CD8-positive, alpha-beta memory T cell (primary cell): ENCODE measurements at regions not wholly inside any gene's neighbourhood (a gene's known extent, or its start where the extent isn't known, plus 50 kb on each side); places are given as distances from the start of the nearest gene placed in this dataset.

ENCODE experiments used
- CTCF ChIA-PET: fragments of 350-600 bp; sonication (Branson Sonifier 250); formaldehyde crosslinking; loops from one replicate; lab custom pipeline; 2021; ENCODE audit warnings: antibody characterized with exemption; lab: Charles Lee
- POLR2A ChIA-PET: fragments of 350-600 bp; sonication (Branson Sonifier 250); formaldehyde crosslinking; loops from one replicate; lab custom pipeline; 2021; ENCODE audit warnings: antibody characterized with exemption; lab: Charles Lee
- DNase-seq, 5 donors: peaks; one replicate each; pipeline versions ENCODE4 v3.0.0 to v3.0.0-alpha.2; 2020 to 2022; ENCODE audit warnings: mixed read lengths in 1 of 5
- H3K27ac ChIP-seq: one replicate; pipeline ENCODE4 v1.7.0; 2013; ENCODE audit warnings: low read depth, mild to moderate bottlenecking, low read length, moderate library complexity
- H3K27me3 ChIP-seq: 2 replicates; pipeline ENCODE4 v1.7.0; 2013; ENCODE audit warnings: low read length, mild to moderate bottlenecking; ENCODE audit not compliant: insufficient read depth, poor library complexity, severe bottlenecking
- H3K36me3 ChIP-seq: 2 replicates; pipeline ENCODE4 v1.7.0; 2013; ENCODE audit warnings: mild to moderate bottlenecking, low read length, moderate library complexity; ENCODE audit not compliant: insufficient read depth
- H3K4me1 ChIP-seq: 2 replicates; pipeline ENCODE4 v1.7.0; 2013; ENCODE audit warnings: mild to moderate bottlenecking, low read length, moderate library complexity; ENCODE audit not compliant: insufficient read depth
- H3K4me3 ChIP-seq: 2 replicates; pipeline ENCODE4 v1.7.0; 2013; ENCODE audit warnings: mild to moderate bottlenecking, low read length
- H3K9me3 ChIP-seq: 2 replicates; pipeline ENCODE4 v1.7.0; 2013; ENCODE audit warnings: mild to moderate bottlenecking, low read length
- H3K27ac Mint-ChIP-seq, 8 donors: one replicate each; pipeline ENCODE4 v1.8.0; 2020 to 2021; ENCODE audit warnings: mixed read lengths in 8 of 8, mild to moderate bottlenecking in 6 of 8, inconsistent platforms in 3 of 8, moderate library complexity in 3 of 8
- H3K27me3 Mint-ChIP-seq, 2 donors: one replicate each; pipeline ENCODE4 v1.8.0; 2020 to 2021; ENCODE audit warnings: mixed read lengths in 2 of 2, mild to moderate bottlenecking in 1 of 2, moderate library complexity in 1 of 2
- H3K36me3 Mint-ChIP-seq, 3 donors: one replicate each; pipeline ENCODE4 v1.8.0; 2020 to 2021; ENCODE audit warnings: mixed read lengths in 3 of 3, inconsistent platforms in 1 of 3, mild to moderate bottlenecking in 1 of 3
- H3K4me1 Mint-ChIP-seq, 3 donors: one replicate each; pipeline ENCODE4 v1.8.0; 2020 to 2021; ENCODE audit warnings: mixed read lengths in 3 of 3, inconsistent platforms in 1 of 3, mild to moderate bottlenecking in 1 of 3
- H3K4me3 Mint-ChIP-seq, 7 donors: one replicate each; pipeline ENCODE4 v1.8.0; 2020 to 2021; ENCODE audit warnings: mixed read lengths in 7 of 7, mild to moderate bottlenecking in 6 of 7, moderate library complexity in 4 of 7, inconsistent platforms in 2 of 7
- H3K9me3 Mint-ChIP-seq, 5 donors: one replicate each; pipeline ENCODE4 v1.8.0; 2020 to 2022; ENCODE audit warnings: mixed read lengths in 5 of 5, mild to moderate bottlenecking in 3 of 5, moderate library complexity in 2 of 5, inconsistent platforms in 1 of 5

DNA sequence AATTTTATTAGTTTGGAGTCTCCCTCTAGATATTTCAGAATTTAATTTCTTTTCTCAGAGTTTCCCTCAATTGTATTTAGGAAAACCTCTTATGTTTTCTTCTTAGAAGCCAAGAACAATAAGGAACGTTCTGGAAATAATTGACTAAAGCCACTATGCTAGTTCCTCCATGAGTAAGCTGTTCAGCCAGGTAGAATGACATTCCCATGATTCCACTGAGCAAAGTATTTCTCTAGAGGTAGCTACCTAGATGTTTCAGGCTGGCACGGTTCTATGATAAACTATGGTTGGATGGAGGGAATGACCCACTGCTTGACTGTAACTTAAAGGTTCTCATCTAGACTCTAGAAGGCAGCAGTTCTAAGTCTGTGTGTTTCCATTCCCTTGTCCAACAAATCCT is 62.4 kb downstream of the CLDN17 start:
- H3K9me3 Mint-ChIP-seq = peaks cover 0 to 6% (median 2%) of the 10 kb centered on the region in 5 donors
- no peak for DNase-seq
- no peaks in the 10 kb centered on the region for H3K36me3 Mint-ChIP-seq

DNA sequence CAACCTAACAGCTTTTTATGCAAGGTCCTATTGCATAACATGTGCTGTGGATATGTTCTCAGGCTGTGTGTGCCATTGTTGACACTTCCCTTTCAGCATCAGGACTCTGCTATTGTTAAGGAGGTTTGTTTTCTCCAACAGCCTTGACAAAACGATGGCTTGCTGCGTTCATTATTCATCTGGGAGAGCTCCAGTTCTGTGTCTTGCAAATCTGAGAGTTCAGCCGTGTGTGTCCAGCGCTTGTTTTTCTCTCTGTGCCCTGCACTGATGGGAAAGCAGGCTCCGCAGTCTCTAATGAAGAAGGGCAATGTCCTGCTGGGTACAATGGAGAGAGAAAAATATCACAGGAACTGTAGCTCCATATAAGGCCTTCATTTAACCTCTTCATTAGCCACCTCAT is 63.7 kb downstream of the CLDN17 start:
- H3K4me3 Mint-ChIP-seq = no peak overlapping the region
- DNase-seq = no peak
- no peaks in the 10 kb centered on the region for H3K9me3 ChIP-seq
- H3K27ac Mint-ChIP-seq = no peak overlapping the region
- peaks cover 0 to 13% (median 2%) of the 10 kb centered on the region in 5 donors for H3K9me3 Mint-ChIP-seq
- H3K4me1 ChIP-seq = no peaks in the 10 kb centered on the region
- no peak overlapping the region for H3K4me3 ChIP-seq
- H3K36me3 Mint-ChIP-seq = no peaks in the 10 kb centered on the region
- H3K27me3 Mint-ChIP-seq = peaks cover 0 to 1% of the 10 kb centered on the region in 2 donors
- CTCF ChIA-PET = no interaction called here
- no peaks in the 10 kb centered on the region for H3K4me1 Mint-ChIP-seq
- no peaks in the 10 kb centered on the region for H3K27me3 ChIP-seq
- no peak overlapping the region for H3K27ac ChIP-seq
- no peaks in the 10 kb centered on the region for H3K36me3 ChIP-seq
- POLR2A ChIA-PET = no interaction called here

More for the DNA sequence above, 62.4 kb downstream of the CLDN17 start:
- Histone ChIP-seq H3K27ac (no peak overlapping the region), H3K4me1 (no peaks in the 10 kb centered on the region), H3K4me3 (no peak overlapping the region), H3K27me3 (no peaks in the 10 kb centered on the region), H3K9me3 (no peaks in the 10 kb centered on the region), H3K36me3 (no peaks in the 10 kb centered on the region)
- ChIA-PET POLR2A (no interaction called here), CTCF (no interaction called here)
- Mint-ChIP-seq H3K27ac (no peak overlapping the region), H3K27me3 (peaks cover 0 to 1% of the 10 kb centered on the region in 2 donors), H3K4me3 (no peak overlapping the region), H3K4me1 (no peaks in the 10 kb centered on the region)

DNA sequence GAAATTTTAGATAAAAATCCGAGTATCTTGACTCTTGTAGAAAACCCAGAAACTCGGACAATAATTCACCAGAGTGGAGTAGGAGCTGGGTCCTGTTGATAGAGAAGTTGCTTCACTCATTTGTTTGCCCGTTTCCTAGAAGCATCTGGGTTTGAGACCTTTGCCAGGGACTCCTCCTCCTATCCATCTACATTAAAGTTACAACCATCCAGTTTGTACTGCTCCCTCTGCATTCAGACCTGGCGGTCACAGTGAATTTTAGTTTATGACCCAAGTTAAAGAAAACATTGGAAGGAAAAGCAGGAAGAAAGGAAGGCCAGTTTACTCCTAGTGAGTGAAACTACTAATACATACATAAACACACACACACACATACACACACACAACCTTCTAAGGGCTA is 64.6 kb downstream of the CLDN17 start:
- no peak overlapping the region for H3K4me3 ChIP-seq
- CTCF ChIA-PET = no interaction called here

DNA sequence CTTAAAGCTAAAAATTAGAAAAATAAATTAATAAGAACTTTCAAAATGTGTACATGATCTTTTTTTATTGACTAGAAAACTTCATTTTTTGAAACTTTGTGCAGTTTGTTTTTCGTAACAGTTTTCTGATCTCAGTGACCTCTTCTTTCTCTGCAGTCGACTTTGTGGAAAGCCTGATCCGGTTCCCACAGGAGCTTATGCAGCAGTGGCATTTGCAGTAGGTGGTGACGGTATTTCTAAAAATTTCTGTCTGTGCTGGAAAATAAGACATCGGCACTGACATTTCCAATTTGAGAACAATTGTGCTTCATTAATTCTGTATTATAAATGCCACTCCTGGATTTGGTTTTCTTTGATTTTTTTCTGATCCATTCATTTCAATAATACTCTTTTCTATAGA is 68.8 kb downstream of the CLDN17 start:
- H3K27me3 Mint-ChIP-seq = no peaks in the 10 kb centered on the region
- H3K4me1 ChIP-seq = no peaks in the 10 kb centered on the region
- no peaks in the 10 kb centered on the region for H3K9me3 ChIP-seq
- H3K36me3 ChIP-seq = no peaks in the 10 kb centered on the region
- H3K27ac ChIP-seq = no peak overlapping the region
- no peak overlapping the region for H3K4me3 ChIP-seq
- H3K4me1 Mint-ChIP-seq = no peaks in the 10 kb centered on the region
- H3K36me3 Mint-ChIP-seq = no peaks in the 10 kb centered on the region
- no peaks in the 10 kb centered on the region for H3K27me3 ChIP-seq
- CTCF ChIA-PET = no interaction called here
- no peak for DNase-seq
- H3K27ac Mint-ChIP-seq = no peak overlapping the region
- peaks cover 0 to 19% (median 5%) of the 10 kb centered on the region in 5 donors for H3K9me3 Mint-ChIP-seq
- H3K4me3 Mint-ChIP-seq = no peak overlapping the region
- POLR2A ChIA-PET = no interaction called here

More for the DNA sequence above, 64.6 kb downstream of the CLDN17 start:
- no peak overlapping the region for H3K4me3 Mint-ChIP-seq
- Histone ChIP-seq H3K27ac (no peak overlapping the region), H3K4me1 (no peaks in the 10 kb centered on the region), H3K9me3 (no peaks in the 10 kb centered on the region), H3K27me3 (no peaks in the 10 kb centered on the region), H3K36me3 (no peaks in the 10 kb centered on the region)
- no peak overlapping the region for H3K27ac Mint-ChIP-seq
- no peak for DNase-seq
- no peaks in the 10 kb centered on the region for H3K4me1 Mint-ChIP-seq
- H3K27me3 Mint-ChIP-seq = peaks cover 0 to 1% of the 10 kb centered on the region in 2 donors
- peaks cover 0 to 13% (median 5%) of the 10 kb centered on the region in 5 donors for H3K9me3 Mint-ChIP-seq
- H3K36me3 Mint-ChIP-seq = no peaks in the 10 kb centered on the region
- POLR2A ChIA-PET = no interaction called here

DNA sequence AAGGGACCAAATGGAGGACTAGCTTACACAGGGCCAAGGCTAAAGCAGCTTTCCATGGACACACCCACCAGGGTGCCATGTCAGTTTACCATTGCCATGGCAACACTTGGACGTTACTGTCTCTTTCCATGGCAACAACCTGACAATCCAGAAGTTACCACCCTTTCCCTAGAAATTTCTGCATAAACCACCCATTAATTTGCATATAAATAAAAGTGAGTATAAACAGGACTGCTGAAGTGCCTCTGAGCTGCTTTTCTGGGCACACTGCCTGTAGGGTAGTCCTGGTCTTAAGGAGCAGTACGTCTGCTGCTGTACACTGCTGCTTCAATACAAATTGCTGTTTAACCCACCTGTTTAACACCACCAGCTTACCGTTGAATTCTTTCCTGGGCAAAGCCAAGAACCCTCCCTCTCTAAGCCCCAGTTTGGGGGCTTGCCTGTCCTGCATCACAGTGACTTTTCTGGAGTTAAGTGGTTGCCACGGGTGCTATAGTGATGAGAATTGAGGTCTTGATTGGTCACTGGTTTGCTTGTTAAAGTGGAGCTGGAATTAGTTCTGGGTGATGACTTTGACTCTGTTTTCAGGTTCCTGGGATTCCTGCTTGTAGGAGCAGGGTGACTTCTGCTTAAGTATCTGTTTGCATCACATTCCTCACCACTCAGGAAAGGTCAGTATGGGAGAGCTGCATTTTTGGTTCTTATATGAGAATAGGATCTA is 83.2 kb downstream of the CLDN17 start:
- no peaks in the 10 kb centered on the region for H3K4me1 Mint-ChIP-seq
- ChIA-PET CTCF (no interaction called here), POLR2A (no interaction called here)
- Histone ChIP-seq H3K9me3 (no peaks in the 10 kb centered on the region), H3K36me3 (no peaks in the 10 kb centered on the region), H3K27ac (no peak overlapping the region), H3K27me3 (no peaks in the 10 kb centered on the region), H3K4me3 (no peak overlapping the region), H3K4me1 (no peaks in the 10 kb centered on the region)
- H3K36me3 Mint-ChIP-seq = no peaks in the 10 kb centered on the region
- DNase-seq = no peak
- peaks cover 0 to 12% (median 2%) of the 10 kb centered on the region in 5 donors for H3K9me3 Mint-ChIP-seq
- H3K4me3 Mint-ChIP-seq = no peak overlapping the region
- no peak overlapping the region for H3K27ac Mint-ChIP-seq
- no peaks in the 10 kb centered on the region for H3K27me3 Mint-ChIP-seq

DNA sequence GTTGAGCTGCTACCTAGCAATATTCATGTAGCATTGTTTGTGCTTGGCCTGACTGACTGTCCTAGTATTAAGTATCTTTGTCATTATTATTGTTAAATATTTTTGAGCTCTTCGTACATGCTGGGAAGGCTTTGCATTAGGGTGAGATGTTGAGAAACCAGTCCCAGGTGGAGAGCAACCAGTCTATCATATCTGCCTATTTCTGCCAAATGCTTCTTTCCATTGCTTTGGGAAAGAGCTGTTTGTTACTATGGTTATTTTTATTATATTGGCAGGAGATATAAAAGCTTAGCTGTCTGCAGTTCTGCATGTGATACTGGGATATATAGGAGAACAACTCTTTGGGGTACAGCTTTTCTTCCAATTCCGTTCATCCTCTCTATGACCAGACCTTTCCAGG is 85.1 kb downstream of the CLDN17 start:
- H3K4me1 Mint-ChIP-seq = no peaks in the 10 kb centered on the region
- DNase-seq = no peak
- no peaks in the 10 kb centered on the region for H3K4me1 ChIP-seq
- H3K4me3 ChIP-seq = no peak overlapping the region
- H3K27ac ChIP-seq = no peak overlapping the region
- H3K27me3 Mint-ChIP-seq = no peaks in the 10 kb centered on the region
- peaks cover 0 to 12% (median 9%) of the 10 kb centered on the region in 5 donors for H3K9me3 Mint-ChIP-seq
- CTCF ChIA-PET = interaction anchor here (1.0 kb wide), 1 partner anchor 35 kb away, joined by 4 read pairs; no protein-coding TSS in a partner anchor
- H3K9me3 ChIP-seq = no peaks in the 10 kb centered on the region
- H3K27me3 ChIP-seq = no peaks in the 10 kb centered on the region
- POLR2A ChIA-PET = no interaction called here
- H3K4me3 Mint-ChIP-seq = no peak overlapping the region
- no peaks in the 10 kb centered on the region for H3K36me3 ChIP-seq
- no peaks in the 10 kb centered on the region for H3K36me3 Mint-ChIP-seq
- H3K27ac Mint-ChIP-seq = no peak overlapping the region

DNA sequence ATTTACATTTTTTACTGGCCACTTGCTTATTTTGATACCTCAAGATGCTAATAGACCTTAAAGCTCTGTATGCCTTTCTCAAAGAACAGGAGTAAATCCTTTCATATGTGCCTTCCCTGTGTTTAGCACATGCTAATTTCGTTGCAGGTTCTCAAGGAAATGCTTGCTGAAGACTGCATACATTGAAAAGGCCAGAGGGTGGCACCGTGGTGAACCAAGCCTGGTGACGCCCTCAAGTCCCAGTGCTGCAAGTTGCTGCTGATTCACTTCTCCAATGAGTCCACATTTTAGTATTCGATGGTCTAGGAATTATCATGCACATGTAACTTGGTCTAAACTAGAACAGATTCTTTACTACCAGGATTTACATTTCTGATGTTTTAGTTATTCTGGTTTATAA is 94.1 kb downstream of the CLDN17 start:
- Mint-ChIP-seq H3K27ac (no peak overlapping the region), H3K9me3 (peaks cover 2 to 9% (median 7%) of the 10 kb centered on the region in 5 donors), H3K36me3 (no peaks in the 10 kb centered on the region), H3K27me3 (no peaks in the 10 kb centered on the region), H3K4me3 (no peak overlapping the region), H3K4me1 (no peaks in the 10 kb centered on the region)
- DNase-seq = no peak
- H3K9me3 ChIP-seq = no peaks in the 10 kb centered on the region
- no peak overlapping the region for H3K27ac ChIP-seq
- no peaks in the 10 kb centered on the region for H3K4me1 ChIP-seq
- ChIA-PET POLR2A (no interaction called here), CTCF (no interaction called here)
- H3K4me3 ChIP-seq = no peak overlapping the region
- no peaks in the 10 kb centered on the region for H3K27me3 ChIP-seq
- H3K36me3 ChIP-seq = no peaks in the 10 kb centered on the region

DNA sequence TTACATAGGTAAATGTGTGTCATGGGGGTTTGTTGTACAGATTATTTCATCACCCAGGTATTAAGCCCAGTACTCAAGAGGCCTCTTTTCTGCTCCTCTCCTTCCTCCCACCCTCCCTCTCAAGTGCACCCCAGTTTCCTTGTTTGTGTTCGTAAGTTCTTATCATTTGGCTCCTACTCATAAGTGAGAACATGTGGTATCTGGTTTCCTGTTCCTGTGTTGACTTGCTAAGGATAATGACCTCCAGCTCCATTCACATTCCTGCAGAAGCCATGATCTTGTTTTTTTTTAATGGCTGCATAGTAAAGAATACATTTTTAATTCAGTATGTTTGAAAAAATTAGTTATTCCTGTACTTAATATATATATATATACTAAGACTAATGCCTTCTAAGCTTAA is 107.7 kb downstream of the CLDN17 start:
- Mint-ChIP-seq H3K4me1 (no peaks in the 10 kb centered on the region), H3K27me3 (no peaks in the 10 kb centered on the region), H3K4me3 (no peak overlapping the region), H3K27ac (no peak overlapping the region), H3K36me3 (no peaks in the 10 kb centered on the region), H3K9me3 (peaks cover 0 to 9% (median 2%) of the 10 kb centered on the region in 5 donors)
- no peaks in the 10 kb centered on the region for H3K4me1 ChIP-seq
- DNase-seq = no peak
- no peak overlapping the region for H3K27ac ChIP-seq
- POLR2A ChIA-PET = no interaction called here
- no peaks in the 10 kb centered on the region for H3K36me3 ChIP-seq
- no peaks in the 10 kb centered on the region for H3K9me3 ChIP-seq
- CTCF ChIA-PET = no interaction called here
- H3K27me3 ChIP-seq = no peaks in the 10 kb centered on the region
- no peak overlapping the region for H3K4me3 ChIP-seq
